Activated B cell treated with CpG ODN at 0.5 μM for 24 hours (primary cell): ENCODE measurements at regions not wholly inside any gene's neighbourhood (a gene's known extent, or its start where the extent isn't known, plus 50 kb on each side); places are given as distances from the start of the nearest gene placed in this dataset.

ENCODE experiments used
- ATAC-seq: fragments of 200-7000 bp; cut with Tn5 transposase; one replicate; pipeline ENCODE4 v1.10.0; 2021; ENCODE audit warnings: low read depth, mild to moderate bottlenecking, moderate library complexity
- CTCF ChIA-PET: fragments of 350-600 bp; sonication (Branson Sonifier 250); formaldehyde crosslinking; loops from one replicate; lab custom pipeline; 2021; ENCODE audit warnings: antibody characterized with exemption; lab: Charles Lee
- POLR2A ChIA-PET: fragments of 350-600 bp; sonication (Branson Sonifier 250); formaldehyde crosslinking; loops from one replicate; lab custom pipeline; 2021; ENCODE audit warnings: antibody characterized with exemption; lab: Charles Lee
- DNase-seq: peaks from one replicate; pipeline ENCODE4 v3.0.0; 2022
- H3K27ac Mint-ChIP-seq: one replicate; pipeline ENCODE4 v1.8.0; 2020; ENCODE audit warnings: mixed read lengths
- H3K27me3 Mint-ChIP-seq: one replicate; pipeline ENCODE4 v1.8.0; 2021; ENCODE audit warnings: mixed read lengths
- H3K36me3 Mint-ChIP-seq: one replicate; pipeline ENCODE4 v1.8.0; 2021; ENCODE audit warnings: low read depth, mixed read lengths
- H3K4me1 Mint-ChIP-seq: one replicate; pipeline ENCODE4 v1.8.0; 2021; ENCODE audit warnings: mixed read lengths
- H3K4me3 Mint-ChIP-seq: one replicate; pipeline ENCODE4 v1.8.0; 2020; ENCODE audit warnings: mild to moderate bottlenecking, mixed read lengths
- H3K9me3 Mint-ChIP-seq: one replicate; pipeline ENCODE4 v1.8.0; 2020; ENCODE audit warnings: mixed read lengths
- CTCF ChIP-seq: fragments of 200-600 bp; IDR thresholded peaks from one replicate; pipeline ENCODE4 v1.8.0; 2022; ENCODE audit warnings: antibody characterized with exemption, mild to moderate bottlenecking
- intact Hi-C: fragments of 100-400 bp; cut with micrococcal nuclease; formaldehyde crosslinking; loops from one replicate; pipeline ENCODE4 v1.15.1; 2024

- H3K27me3 Mint-ChIP-seq, result no peaks in the 10 kb centered on the region
- intact Hi-C loops, result no loop called here
- DNase-seq, result no peak
- TF ChIP-seq CTCF, result no peak
- no peak overlapping the region for H3K4me3 Mint-ChIP-seq
- POLR2A ChIA-PET, result no interaction called here
- H3K9me3 Mint-ChIP-seq, result peaks cover 3% of the 10 kb centered on the region
- no peak for ATAC-seq
- no peaks in the 10 kb centered on the region for H3K4me1 Mint-ChIP-seq
- no peak overlapping the region for H3K27ac Mint-ChIP-seq
- CTCF ChIA-PET, result no interaction called here
- no peaks in the 10 kb centered on the region for H3K36me3 Mint-ChIP-seq
These were observed 707.4 kb upstream of the CHORDC1 start for GRCh38 chr11:90930252-90930651.

GRCh38 chr11:90919332-90919731 is 696.5 kb upstream of the CHORDC1 start:
- CTCF ChIA-PET, result no interaction called here
- Mint-ChIP-seq H3K4me1 (no peaks in the 10 kb centered on the region), H3K36me3 (no peaks in the 10 kb centered on the region), H3K9me3 (no peaks in the 10 kb centered on the region), H3K4me3 (no peak overlapping the region), H3K27ac (no peak overlapping the region), H3K27me3 (no peaks in the 10 kb centered on the region)
- DNase-seq (no peak), ATAC-seq (no peak)
- POLR2A ChIA-PET, result no interaction called here
- intact Hi-C loops, result no loop called here
- no peak for TF ChIP-seq CTCF

GRCh38 chr11:90916706-90917105 is 693.9 kb upstream of the CHORDC1 start:
- H3K27me3 Mint-ChIP-seq, result no peaks in the 10 kb centered on the region
- ATAC-seq, result no peak
- H3K4me3 Mint-ChIP-seq, result no peak overlapping the region
- DNase-seq, result no peak
- ChIA-PET POLR2A (no interaction called here), CTCF (no interaction called here)
- intact Hi-C loops, result no loop called here
- no peaks in the 10 kb centered on the region for H3K4me1 Mint-ChIP-seq
- no peak overlapping the region for H3K27ac Mint-ChIP-seq
- peaks cover 2% of the 10 kb centered on the region for H3K9me3 Mint-ChIP-seq
- H3K36me3 Mint-ChIP-seq, result no peaks in the 10 kb centered on the region
- TF ChIP-seq CTCF, result no peak

GRCh38 chr11:90913131-90913668 is 690.4 kb upstream of the CHORDC1 start:
- H3K4me1 Mint-ChIP-seq, result no peaks in the 10 kb centered on the region
- DNase-seq, result no peak
- no peak overlapping the region for H3K4me3 Mint-ChIP-seq
- no peaks in the 10 kb centered on the region for H3K27me3 Mint-ChIP-seq
- ChIA-PET POLR2A (no interaction called here), CTCF (no interaction called here)
- TF ChIP-seq CTCF, result no peak
- H3K27ac Mint-ChIP-seq, result no peak overlapping the region
- H3K9me3 Mint-ChIP-seq, result peaks cover 6% of the 10 kb centered on the region
- no peak for ATAC-seq
- no peaks in the 10 kb centered on the region for H3K36me3 Mint-ChIP-seq
- intact Hi-C loops, result no loop called here

GRCh38 chr11:90912631-90913030 is 689.8 kb upstream of the CHORDC1 start:
- TF ChIP-seq CTCF, result no peak
- DNase-seq (no peak), ATAC-seq (no peak)
- H3K9me3 Mint-ChIP-seq, result peaks cover 6% of the 10 kb centered on the region
- no peak overlapping the region for H3K27ac Mint-ChIP-seq
- no peaks in the 10 kb centered on the region for H3K4me1 Mint-ChIP-seq
- CTCF ChIA-PET, result no interaction called here
- H3K36me3 Mint-ChIP-seq, result no peaks in the 10 kb centered on the region
- no peak overlapping the region for H3K4me3 Mint-ChIP-seq
- POLR2A ChIA-PET, result no interaction called here
- intact Hi-C loops, result no loop called here
- H3K27me3 Mint-ChIP-seq, result no peaks in the 10 kb centered on the region
